Dermis blood vessel endothelial cell (primary cell): ENCODE measurements at regions not wholly inside any gene's neighbourhood (a gene's known extent, or its start where the extent isn't known, plus 50 kb on each side); places are given as distances from the start of the nearest gene placed in this dataset.
"Not testable (repeated sequence)": the region's sequence is repeated elsewhere in the genome, so short reads cannot be mapped to it uniquely, and the experiment has no call there.

Source experiments
- DNase-seq: peaks from one replicate; pipeline ENCODE4 v3.0.0; 2010

GRCh38 chr14:29982171-29982570, 54.5 kb upstream of the PRKD1 start:
- DNase-seq, result no peak

- DNase-seq, result no peak
Observed at GRCh38 chr14:29982993-29983392, 55.3 kb upstream of the PRKD1 start.

- DNase-seq, result not testable (repeated sequence)
Observed at GRCh38 chr14:29990344-29990857, 62.8 kb upstream of the PRKD1 start.

- no peak for DNase-seq
Observed at GRCh38 chr14:29990993-29991392, 63.3 kb upstream of the PRKD1 start.

- no peak for DNase-seq
Observed at GRCh38 chr14:29993143-29993542, 65.5 kb upstream of the PRKD1 start.

- DNase-seq, result no peak
Observed at GRCh38 chr14:29999013-29999539, 71.4 kb upstream of the PRKD1 start.

GRCh38 chr14:30002859-30003258, 75.2 kb upstream of the PRKD1 start:
- DNase-seq, result no peak

GRCh38 chr14:30005114-30005808, 77.6 kb upstream of the PRKD1 start:
- peak; percentile 75 for DNase-seq

- no peak for DNase-seq
Observed at GRCh38 chr14:30006695-30007094, 79.0 kb upstream of the PRKD1 start.

GRCh38 chr14:30015489-30015888, 87.8 kb upstream of the PRKD1 start:
- no peak for DNase-seq

- DNase-seq, result no peak
Observed at GRCh38 chr14:30016002-30016401, 88.4 kb upstream of the PRKD1 start.

- DNase-seq, result no peak
Observed at GRCh38 chr14:30017370-30017993, 89.8 kb upstream of the PRKD1 start.

- no peak for DNase-seq
Observed at GRCh38 chr14:30020271-30020670, 92.6 kb upstream of the PRKD1 start.

GRCh38 chr14:30020687-30021086, 93.0 kb upstream of the PRKD1 start:
- no peak for DNase-seq

- DNase-seq, result not testable (repeated sequence)
Observed at GRCh38 chr14:30023350-30023749, 95.7 kb upstream of the PRKD1 start.

- DNase-seq, result no peak
Observed at GRCh38 chr14:30034152-30034551, 106.5 kb upstream of the PRKD1 start.

- no peak for DNase-seq
Observed at GRCh38 chr14:30035361-30035760, 107.7 kb upstream of the PRKD1 start.

GRCh38 chr14:30045720-30046119, 118.1 kb upstream of the PRKD1 start:
- no peak for DNase-seq

- no peak for DNase-seq
Observed at GRCh38 chr14:30053103-30053502, 125.5 kb upstream of the PRKD1 start.

- no peak for DNase-seq
Observed at GRCh38 chr14:30054201-30054600, 126.6 kb upstream of the PRKD1 start.

- DNase-seq, result no peak
Observed at GRCh38 chr14:30058401-30058800, 130.8 kb upstream of the PRKD1 start.

GRCh38 chr14:30063746-30064145, 136.1 kb upstream of the PRKD1 start:
- DNase-seq, result no peak

GRCh38 chr14:30064454-30064853, 136.8 kb upstream of the PRKD1 start:
- no peak for DNase-seq

- no peak for DNase-seq
Observed at GRCh38 chr14:30069536-30069935, 141.9 kb upstream of the PRKD1 start.
